Fibroblast of lung (primary cell): ENCODE measurements at regions not wholly inside any gene's neighbourhood (a gene's known extent, or its start where the extent isn't known, plus 50 kb on each side); places are given as distances from the start of the nearest gene placed in this dataset.

ENCODE experiments used
- CTCF ChIP-seq, 2 donors: IDR thresholded peaks in 1 of 2; conservative IDR thresholded peaks in 1 of 2; 1 replicate in 1 of 2; 2 replicates in 1 of 2; pipeline ENCODE4 v1.5.1; 2011 to 2012; ENCODE audit warnings: low read length in 2 of 2, control low read depth in 1 of 2, inconsistent platforms in 1 of 2, low read depth in 1 of 2, mild to moderate bottlenecking in 1 of 2
- EZH2 ChIP-seq: IDR thresholded peaks from 2 replicates; pipeline ENCODE4 v1.5.1; 2012; ENCODE audit warnings: low read length, control low read depth, mild to moderate bottlenecking; ENCODE audit errors: missing control alignments

GRCh38 chr12:126895951-126896913 lies 1370.7 kb upstream of the TMEM132C start:
- no peak for TF ChIP-seq CTCF (conservative IDR thresholded peaks at IDR 0.05 in 1 of 2, IDR thresholded peaks at IDR 0.05 in 1 of 2; ENCODE audit: low read depth in 1 of 2, low read length in 2 of 2)
- no peak for TF ChIP-seq EZH2
